Dendritic cell treated with granulocyte-macrophage colony-stimulating factor and Interleukin-4, amounts not matched to agents 40 ng/mL and 50 ng/mL, for 4 days (primary cell): ENCODE measurements at regions not wholly inside any gene's neighbourhood (a gene's known extent, or its start where the extent isn't known, plus 50 kb on each side); places are given as distances from the start of the nearest gene placed in this dataset.

Experiments used
- H3K27ac Mint-ChIP-seq: one replicate; pipeline ENCODE4 v1.8.0; 2022; ENCODE audit warnings: mild to moderate bottlenecking, mixed read lengths
- H3K27me3 Mint-ChIP-seq: one replicate; pipeline ENCODE4 v1.8.0; 2022; ENCODE audit warnings: mild to moderate bottlenecking, mixed read lengths
- H3K36me3 Mint-ChIP-seq: one replicate; pipeline ENCODE4 v1.8.0; 2022; ENCODE audit warnings: low read depth, mixed read lengths
- H3K4me1 Mint-ChIP-seq: one replicate; pipeline ENCODE4 v1.8.0; 2022; ENCODE audit warnings: low read depth, mixed read lengths
- H3K4me3 Mint-ChIP-seq: one replicate; pipeline ENCODE4 v1.8.0; 2022; ENCODE audit warnings: mild to moderate bottlenecking, moderate library complexity, mixed read lengths
- H3K9me3 Mint-ChIP-seq: one replicate; pipeline ENCODE4 v1.8.0; 2022; ENCODE audit warnings: mixed read lengths
- intact Hi-C: fragments of 100-400 bp; cut with micrococcal nuclease; formaldehyde crosslinking; loops from one replicate; pipeline ENCODE4 v1.15.0; 2022

DNA sequence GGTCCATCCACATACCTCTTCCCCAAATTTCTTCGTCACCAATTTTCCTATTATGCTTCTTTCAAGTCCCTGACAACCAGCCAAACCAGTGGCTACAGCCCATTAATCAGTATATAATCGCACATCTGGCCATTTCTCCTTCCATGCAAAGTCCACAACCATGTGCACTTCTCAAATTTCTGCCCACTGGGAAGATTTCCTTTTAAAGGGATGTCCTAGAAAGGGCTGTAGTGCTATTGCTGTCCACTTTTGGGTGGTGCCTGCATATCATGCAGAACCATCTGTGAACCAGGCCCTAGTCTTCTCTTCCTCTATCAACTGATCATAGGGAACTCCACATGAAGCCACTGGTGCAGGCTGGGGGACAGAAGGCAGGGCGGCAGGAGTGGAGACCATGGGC is 55.2 kb upstream of the MID1IP1 start:
- intact Hi-C loops = no loop called here
- no peaks in the 10 kb centered on the region for H3K9me3 Mint-ChIP-seq
- no peaks in the 10 kb centered on the region for H3K36me3 Mint-ChIP-seq
- H3K4me3 Mint-ChIP-seq = no peak overlapping the region
- peaks cover 3% of the 10 kb centered on the region for H3K27me3 Mint-ChIP-seq
- no peak overlapping the region for H3K27ac Mint-ChIP-seq
- no peaks in the 10 kb centered on the region for H3K4me1 Mint-ChIP-seq

GRCh38 chrX:38750551-38750950 is 50.7 kb upstream of the MID1IP1 start:
- H3K9me3 Mint-ChIP-seq = no peaks in the 10 kb centered on the region
- no peaks in the 10 kb centered on the region for H3K27me3 Mint-ChIP-seq
- H3K4me1 Mint-ChIP-seq = no peaks in the 10 kb centered on the region
- intact Hi-C loops = loop anchor here (5.0 kb wide), 2 partner anchors 402 to 492 kb away; no protein-coding TSS in a partner anchor
- H3K36me3 Mint-ChIP-seq = no peaks in the 10 kb centered on the region
- H3K4me3 Mint-ChIP-seq = no peak overlapping the region
- H3K27ac Mint-ChIP-seq = no peak overlapping the region
